DND-41 (cell line): ENCODE measurements at regions not wholly inside any gene's neighbourhood (a gene's known extent, or its start where the extent isn't known, plus 50 kb on each side); places are given as distances from the start of the nearest gene placed in this dataset.

ENCODE experiments used
- ATAC-seq: fragments of 200-7000 bp; cut with Tn5 transposase; 3 replicates; pipeline ENCODE4 v1.9.1; 2021; ENCODE audit warnings: low read depth; ENCODE audit not compliant: insufficient read depth
- DNase-seq: peaks from one replicate; pipeline ENCODE4 v3.0.0-alpha.2; 2020
- H2AFZ ChIP-seq: 2 replicates; pipeline ENCODE4 v1.6.0; 2012; ENCODE audit warnings: low read depth, low read length
- H3K27ac ChIP-seq: 2 replicates; pipeline ENCODE4 v1.5.1; 2012; ENCODE audit warnings: low read length, inconsistent platforms
- H3K27me3 ChIP-seq: fragments of 200-600 bp; sonication (generic); 2 replicates; pipeline ENCODE4 v1.6.0; 2012; ENCODE audit warnings: low read length, mild to moderate bottlenecking, inconsistent platforms; ENCODE audit not compliant: insufficient read depth, poor library complexity
- H3K36me3 ChIP-seq: 2 replicates; pipeline ENCODE4 v1.5.1; 2012; ENCODE audit warnings: low read length, inconsistent platforms; ENCODE audit not compliant: insufficient read depth
- H3K4me1 ChIP-seq: 2 replicates; pipeline ENCODE4 v1.5.1; 2012; ENCODE audit warnings: mild to moderate bottlenecking, low read length; ENCODE audit not compliant: insufficient read depth
- H3K4me2 ChIP-seq: 2 replicates; pipeline ENCODE4 v1.6.0; 2012; ENCODE audit warnings: mild to moderate bottlenecking, moderate library complexity, low read length, inconsistent platforms; ENCODE audit not compliant: insufficient read depth
- H3K4me3 ChIP-seq, 2 experiments: fragments of 200-600 bp in 1 of 2; shearing (Covaris generic) in 1 of 2; 2 replicates each; pipeline ENCODE4 v1.5.1; 2012 to 2016; ENCODE audit warnings: inconsistent platforms in 2 of 2, low read length in 2 of 2, mild to moderate bottlenecking in 2 of 2, low read depth in 1 of 2, moderate library complexity in 1 of 2
- H3K79me2 ChIP-seq: 2 replicates; pipeline ENCODE4 v1.6.0; 2012; ENCODE audit warnings: low read length, inconsistent platforms; ENCODE audit not compliant: insufficient read depth
- H3K9ac ChIP-seq: 2 replicates; pipeline ENCODE4 v1.6.0; 2012; ENCODE audit warnings: low read depth, mild to moderate bottlenecking, inconsistent platforms, low read length, moderate library complexity
- H3K9me3 ChIP-seq: 2 replicates; pipeline ENCODE4 v1.5.1; 2012; ENCODE audit warnings: low read length, moderate library complexity, mild to moderate bottlenecking, inconsistent platforms; ENCODE audit not compliant: insufficient read depth, severe bottlenecking
- H4K20me1 ChIP-seq: 2 replicates; pipeline ENCODE4 v1.6.0; 2012; ENCODE audit warnings: low read length; ENCODE audit not compliant: insufficient read depth
- EZH2 ChIP-seq: IDR thresholded peaks from 3 replicates; pipeline ENCODE4 v1.6.1; 2012; ENCODE audit warnings: borderline replicate concordance, low read depth, mild to moderate bottlenecking, moderate library complexity, low read length, inconsistent platforms; ENCODE audit not compliant: severe bottlenecking
- TF ChIP-seq, protein P1 (sequence below): IDR thresholded peaks from 2 replicates; pipeline ENCODE4 v1.5.1; 2012; ENCODE audit warnings: borderline replicate concordance, low read length, moderate library complexity, mild to moderate bottlenecking; ENCODE audit not compliant: poor library complexity, severe bottlenecking; ENCODE audit errors: extremely low read depth

DNA sequence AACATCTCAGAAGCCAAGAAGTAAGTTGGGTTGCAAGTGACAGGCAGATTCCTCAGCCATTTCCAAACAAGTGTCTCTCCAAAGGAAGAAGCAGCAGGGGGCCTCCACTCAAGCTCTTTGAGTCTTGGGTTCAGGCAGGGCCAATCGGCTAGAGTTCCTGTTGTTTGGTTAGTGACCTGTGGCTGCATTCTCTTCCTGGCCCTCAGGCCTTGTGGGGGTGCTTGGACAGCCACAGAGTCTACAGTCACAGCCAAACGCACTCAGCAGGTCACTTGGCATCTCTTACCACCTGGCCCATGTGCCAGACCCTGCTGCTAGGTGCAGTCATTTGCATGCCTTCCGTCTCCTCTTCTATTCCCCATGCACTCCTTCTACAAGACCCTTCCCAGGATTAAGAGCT is 353.9 kb downstream of the GRIN2B start:
- Histone ChIP-seq H3K4me1 (no peaks in the 10 kb centered on the region), H2AFZ (no peak overlapping the region), H3K27ac (no peak overlapping the region), H3K79me2 (no peaks in the 10 kb centered on the region), H3K4me2 (no peak overlapping the region), H3K9ac (no peak overlapping the region), H3K9me3 (no peaks in the 10 kb centered on the region), H4K20me1 (no peaks in the 10 kb centered on the region), H3K4me3 (no peak overlapping the region), H3K27me3 (peaks cover 3% of the 10 kb centered on the region), H3K36me3 (no peaks in the 10 kb centered on the region)
- TF ChIP-seq EZH2 = no peak
- TF ChIP-seq, protein P1, sequence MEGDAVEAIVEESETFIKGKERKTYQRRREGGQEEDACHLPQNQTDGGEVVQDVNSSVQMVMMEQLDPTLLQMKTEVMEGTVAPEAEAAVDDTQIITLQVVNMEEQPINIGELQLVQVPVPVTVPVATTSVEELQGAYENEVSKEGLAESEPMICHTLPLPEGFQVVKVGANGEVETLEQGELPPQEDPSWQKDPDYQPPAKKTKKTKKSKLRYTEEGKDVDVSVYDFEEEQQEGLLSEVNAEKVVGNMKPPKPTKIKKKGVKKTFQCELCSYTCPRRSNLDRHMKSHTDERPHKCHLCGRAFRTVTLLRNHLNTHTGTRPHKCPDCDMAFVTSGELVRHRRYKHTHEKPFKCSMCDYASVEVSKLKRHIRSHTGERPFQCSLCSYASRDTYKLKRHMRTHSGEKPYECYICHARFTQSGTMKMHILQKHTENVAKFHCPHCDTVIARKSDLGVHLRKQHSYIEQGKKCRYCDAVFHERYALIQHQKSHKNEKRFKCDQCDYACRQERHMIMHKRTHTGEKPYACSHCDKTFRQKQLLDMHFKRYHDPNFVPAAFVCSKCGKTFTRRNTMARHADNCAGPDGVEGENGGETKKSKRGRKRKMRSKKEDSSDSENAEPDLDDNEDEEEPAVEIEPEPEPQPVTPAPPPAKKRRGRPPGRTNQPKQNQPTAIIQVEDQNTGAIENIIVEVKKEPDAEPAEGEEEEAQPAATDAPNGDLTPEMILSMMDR = no peak
- no peak for DNase-seq
- no peak for ATAC-seq

DNA sequence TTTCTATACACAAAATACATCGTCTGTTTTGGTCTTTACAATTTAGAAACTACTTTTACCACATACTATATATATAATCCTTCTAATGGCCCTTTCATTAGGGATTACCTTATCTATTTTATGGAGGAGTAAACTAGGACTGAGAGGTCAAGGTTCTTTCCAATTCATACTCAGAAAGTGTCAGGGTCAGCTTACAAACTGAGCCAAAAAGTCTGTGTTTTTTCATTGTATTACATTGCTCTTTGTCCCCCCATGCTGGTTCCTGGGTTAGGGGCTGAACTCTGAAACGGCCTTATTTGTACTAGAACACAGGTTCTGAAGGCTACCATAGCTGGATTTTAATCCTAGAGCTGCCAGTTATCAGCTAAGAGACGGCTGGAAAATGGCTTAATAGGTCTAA is 368.1 kb downstream of the GRIN2B start:
- Histone ChIP-seq H3K9me3 (no peaks in the 10 kb centered on the region), H3K4me3 (no peak overlapping the region), H3K79me2 (no peaks in the 10 kb centered on the region), H3K9ac (no peak overlapping the region), H3K4me2 (no peak overlapping the region), H3K27me3 (no peaks in the 10 kb centered on the region), H4K20me1 (no peaks in the 10 kb centered on the region), H3K4me1 (no peaks in the 10 kb centered on the region), H2AFZ (no peak overlapping the region), H3K27ac (no peak overlapping the region), H3K36me3 (no peaks in the 10 kb centered on the region)
- no peak for ATAC-seq
- no peak for TF ChIP-seq EZH2
- TF ChIP-seq, protein P1 = no peak
- DNase-seq = no peak

DNA sequence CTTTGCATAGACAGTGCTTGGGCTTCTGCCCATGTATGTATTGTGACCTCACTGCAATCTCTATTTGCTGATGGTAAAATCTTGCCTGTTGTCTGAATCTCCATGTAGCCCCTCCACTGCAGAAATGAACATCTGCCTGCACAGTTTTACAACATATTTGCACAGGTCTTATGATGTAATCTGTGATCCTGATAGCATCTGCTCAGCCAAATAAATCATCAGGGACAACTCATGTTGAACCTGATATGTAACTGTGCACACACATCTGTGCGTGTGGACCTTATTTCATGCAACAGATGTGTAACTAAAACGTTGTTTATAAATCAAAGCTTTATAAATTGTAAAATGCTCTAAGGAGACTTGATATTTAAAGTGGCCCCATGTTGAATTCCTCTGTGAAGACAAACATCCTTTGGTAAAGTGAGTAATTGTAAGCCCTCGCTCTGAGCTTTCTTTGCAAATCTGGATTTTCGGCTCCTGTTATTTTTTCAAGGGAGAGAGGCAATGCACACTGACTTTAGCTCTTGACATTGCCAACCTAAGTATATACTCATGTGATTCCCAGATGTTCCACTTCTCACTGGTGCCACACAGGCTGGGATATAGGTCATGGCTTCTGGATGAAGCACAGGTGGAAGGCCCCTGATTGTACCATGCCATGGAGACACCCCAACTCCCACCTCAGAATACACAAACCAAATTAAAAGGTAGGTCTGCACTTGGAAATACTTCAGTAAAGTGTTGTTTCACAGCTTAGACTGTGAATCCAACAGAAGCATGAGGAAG is 371.3 kb downstream of the GRIN2B start:
- Histone ChIP-seq H3K4me1 (no peaks in the 10 kb centered on the region), H3K4me2 (no peak overlapping the region), H3K9ac (no peak overlapping the region), H4K20me1 (no peaks in the 10 kb centered on the region), H3K9me3 (no peaks in the 10 kb centered on the region), H3K4me3 (no peak overlapping the region), H3K79me2 (no peaks in the 10 kb centered on the region), H3K27me3 (no peaks in the 10 kb centered on the region), H3K27ac (no peak overlapping the region), H3K36me3 (no peaks in the 10 kb centered on the region), H2AFZ (no peak overlapping the region)
- ATAC-seq (no peak), DNase-seq (no peak)
- no peak for TF ChIP-seq EZH2
- TF ChIP-seq, protein P1 = no peak

DNA sequence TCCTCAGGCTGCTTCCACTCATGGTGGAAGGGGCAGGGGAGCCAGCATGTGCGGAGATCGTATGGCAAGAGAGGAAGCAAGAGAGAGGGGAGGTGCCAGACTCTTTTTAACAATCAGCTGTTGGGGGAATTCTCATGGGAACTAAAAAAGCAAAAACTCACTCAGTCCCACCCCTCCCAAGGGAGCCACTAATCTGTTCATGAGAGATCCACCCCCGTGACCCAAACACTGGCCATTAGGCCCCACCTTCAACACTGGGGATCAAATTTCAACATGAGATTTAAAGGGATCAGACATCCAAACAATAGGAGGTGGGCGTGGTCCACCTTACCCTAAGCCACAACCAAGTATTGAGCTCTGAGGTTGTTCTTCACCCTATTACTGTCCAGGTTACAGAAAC is 375.1 kb downstream of the GRIN2B start:
- no peak for ATAC-seq
- no peaks in the 10 kb centered on the region for H4K20me1 ChIP-seq
- no peak overlapping the region for H2AFZ ChIP-seq
- H3K79me2 ChIP-seq = no peaks in the 10 kb centered on the region
- no peak overlapping the region for H3K27ac ChIP-seq
- DNase-seq = no peak
- H3K27me3 ChIP-seq = no peaks in the 10 kb centered on the region
- H3K9ac ChIP-seq = no peak overlapping the region
- no peak overlapping the region for H3K4me2 ChIP-seq
- H3K4me3 ChIP-seq = no peak overlapping the region
- no peaks in the 10 kb centered on the region for H3K36me3 ChIP-seq
- no peaks in the 10 kb centered on the region for H3K4me1 ChIP-seq
- H3K9me3 ChIP-seq = no peaks in the 10 kb centered on the region
- TF ChIP-seq, protein P1 = no peak
- TF ChIP-seq EZH2 = no peak
